ENCODE measurements at regions not wholly inside any gene's neighbourhood (a gene's known extent, or its start where the extent isn't known, plus 50 kb on each side); places are given as distances from the start of the nearest gene placed in this dataset.

DNA sequence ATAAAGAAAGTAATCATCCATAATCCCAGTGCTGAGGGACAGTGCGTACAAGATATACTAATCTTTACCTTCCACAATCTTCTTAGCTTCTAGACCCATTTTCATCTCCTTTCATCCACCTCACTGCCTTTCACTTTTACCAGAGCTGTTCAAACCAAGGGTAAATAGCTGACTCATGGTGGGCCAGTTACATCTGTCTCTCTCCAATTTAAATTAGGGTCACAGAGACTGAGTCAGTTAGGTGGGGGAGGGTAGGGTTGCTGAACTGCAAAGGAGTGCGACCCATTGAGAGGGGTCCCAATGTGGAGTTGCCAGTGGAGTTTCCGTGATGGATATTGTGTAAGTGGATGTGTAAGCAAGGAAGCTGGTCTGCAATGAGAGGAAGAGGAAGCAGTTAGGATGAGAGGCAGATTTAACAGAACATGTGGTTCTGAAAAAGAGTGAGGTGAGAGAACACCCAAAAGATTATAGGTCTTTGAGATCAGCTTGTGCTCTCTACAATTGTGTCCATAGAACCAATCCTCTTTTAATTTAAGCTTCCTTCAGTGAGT lies 83.5 kb downstream of the GP2 start:
- Histone ChIP-seq H3K27me3 (replicated peaks; ENCODE audit: insufficient read depth, low read depth, low read length, poor library complexity) (peaks cover 3% of the 10 kb centered on the region), H3K27ac (ENCODE audit: low read depth, low read length, poor library complexity, severe bottlenecking) (no peak overlapping the region), H3K9me3 (ENCODE audit: low read depth, low read length, poor library complexity, severe bottlenecking) (no peaks in the 10 kb centered on the region), H3K36me3 (ENCODE audit: insufficient read depth, low read length, poor library complexity, severe bottlenecking) (no peaks in the 10 kb centered on the region), H3K4me1 (ENCODE audit: insufficient read depth, low read length, poor library complexity, severe bottlenecking) (no peaks in the 10 kb centered on the region), H3K4me3 (ENCODE audit: low read depth, low read length, poor library complexity, severe bottlenecking) (no peak overlapping the region)
- POLR2A ChIA-PET (ENCODE audit: low non-redundant PET): no interaction called here
- no peak for TF ChIP-seq EZH2 (IDR thresholded peaks at IDR 0.05; ENCODE audit: borderline replicate concordance, low read depth, low read length, poor library complexity, severe bottlenecking)
- TF ChIP-seq, protein P1, sequence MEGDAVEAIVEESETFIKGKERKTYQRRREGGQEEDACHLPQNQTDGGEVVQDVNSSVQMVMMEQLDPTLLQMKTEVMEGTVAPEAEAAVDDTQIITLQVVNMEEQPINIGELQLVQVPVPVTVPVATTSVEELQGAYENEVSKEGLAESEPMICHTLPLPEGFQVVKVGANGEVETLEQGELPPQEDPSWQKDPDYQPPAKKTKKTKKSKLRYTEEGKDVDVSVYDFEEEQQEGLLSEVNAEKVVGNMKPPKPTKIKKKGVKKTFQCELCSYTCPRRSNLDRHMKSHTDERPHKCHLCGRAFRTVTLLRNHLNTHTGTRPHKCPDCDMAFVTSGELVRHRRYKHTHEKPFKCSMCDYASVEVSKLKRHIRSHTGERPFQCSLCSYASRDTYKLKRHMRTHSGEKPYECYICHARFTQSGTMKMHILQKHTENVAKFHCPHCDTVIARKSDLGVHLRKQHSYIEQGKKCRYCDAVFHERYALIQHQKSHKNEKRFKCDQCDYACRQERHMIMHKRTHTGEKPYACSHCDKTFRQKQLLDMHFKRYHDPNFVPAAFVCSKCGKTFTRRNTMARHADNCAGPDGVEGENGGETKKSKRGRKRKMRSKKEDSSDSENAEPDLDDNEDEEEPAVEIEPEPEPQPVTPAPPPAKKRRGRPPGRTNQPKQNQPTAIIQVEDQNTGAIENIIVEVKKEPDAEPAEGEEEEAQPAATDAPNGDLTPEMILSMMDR (conservative IDR thresholded peaks at IDR 0.05; ENCODE audit: low read depth, low read length): no peak
- no peak for DNase-seq (ENCODE audit: low spot score)
- BruUV-seq (replicated peaks): no TSS peak
- intact Hi-C loops (cut with micrococcal nuclease; ENCODE audit: unreplicated experiment): no loop called here
- CTCF ChIA-PET: no interaction called here

DNA sequence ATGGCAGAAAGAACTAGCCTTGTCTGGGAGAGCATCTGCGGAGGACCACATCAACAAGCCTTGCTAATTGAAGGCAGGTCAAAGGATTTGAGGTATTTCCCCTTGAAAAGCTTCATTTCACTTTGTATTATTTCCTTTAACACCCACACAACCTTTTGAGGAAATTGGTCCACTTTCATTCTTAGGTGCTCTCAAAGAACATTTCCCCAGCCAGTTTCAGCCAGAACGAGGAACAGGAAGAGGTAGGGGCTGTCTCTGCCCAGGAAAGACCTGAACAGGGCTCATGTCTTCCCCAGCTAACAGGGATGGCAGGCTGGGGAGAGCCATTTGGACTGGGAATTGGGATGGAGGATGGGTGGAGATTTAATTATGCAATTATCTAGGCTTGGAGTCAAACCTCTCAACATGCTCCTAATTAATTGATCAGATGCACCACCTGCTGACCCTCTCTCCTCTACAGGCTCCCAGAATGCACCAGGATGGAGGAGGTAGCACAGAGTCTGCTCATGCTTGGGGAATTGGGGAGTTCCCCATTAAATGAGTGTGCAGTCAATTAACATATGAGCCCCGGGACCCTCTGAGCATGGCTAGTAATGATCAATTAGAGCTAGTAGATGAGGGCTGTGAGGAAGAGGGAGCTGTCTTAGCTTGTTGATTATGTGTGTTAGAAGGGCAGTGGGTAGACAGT lies 84.6 kb downstream of the GP2 start:
- peaks cover 3% of the 10 kb centered on the region for H3K27me3 ChIP-seq (replicated peaks; ENCODE audit: insufficient read depth, low read depth, low read length, poor library complexity)
- no peaks in the 10 kb centered on the region for H3K4me1 ChIP-seq (ENCODE audit: insufficient read depth, low read length, poor library complexity, severe bottlenecking)
- H3K9me3 ChIP-seq (ENCODE audit: low read depth, low read length, poor library complexity, severe bottlenecking): no peaks in the 10 kb centered on the region
- ChIA-PET CTCF (no interaction called here), POLR2A (ENCODE audit: low non-redundant PET) (no interaction called here)
- no peaks in the 10 kb centered on the region for H3K36me3 ChIP-seq (ENCODE audit: insufficient read depth, low read length, poor library complexity, severe bottlenecking)
- intact Hi-C loops (cut with micrococcal nuclease; ENCODE audit: unreplicated experiment): no loop called here
- TF ChIP-seq, protein P1 (conservative IDR thresholded peaks at IDR 0.05; ENCODE audit: low read depth, low read length): no peak
- no peak for TF ChIP-seq EZH2 (IDR thresholded peaks at IDR 0.05; ENCODE audit: borderline replicate concordance, low read depth, low read length, poor library complexity, severe bottlenecking)
- no peak overlapping the region for H3K4me3 ChIP-seq (ENCODE audit: low read depth, low read length, poor library complexity, severe bottlenecking)
- no peak for DNase-seq (ENCODE audit: low spot score)
- no TSS peak for BruUV-seq (replicated peaks)
- H3K27ac ChIP-seq (ENCODE audit: low read depth, low read length, poor library complexity, severe bottlenecking): no peak overlapping the region

DNA sequence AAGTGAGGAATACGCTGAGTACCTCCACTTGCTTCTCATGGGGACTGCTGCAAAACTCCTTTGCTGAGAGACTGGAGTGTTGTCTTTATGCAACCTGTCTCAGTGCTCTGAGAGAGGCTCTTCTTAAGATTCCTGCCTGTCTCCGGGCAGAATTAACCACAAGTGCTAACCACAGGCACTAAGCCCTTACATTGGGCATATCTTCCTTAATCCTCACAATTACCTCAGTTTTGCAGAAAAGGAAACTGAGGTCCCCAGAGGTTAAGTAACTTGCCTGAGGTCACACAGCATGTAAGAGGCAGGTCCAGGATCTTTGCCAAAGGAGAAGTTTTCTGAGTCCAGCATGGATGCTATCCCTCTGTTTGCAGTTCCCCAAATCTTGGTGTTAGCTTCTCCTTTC lies 86.0 kb downstream of the GP2 start:
- ChIA-PET CTCF (no interaction called here), POLR2A (ENCODE audit: low non-redundant PET) (no interaction called here)
- intact Hi-C loops (cut with micrococcal nuclease; ENCODE audit: unreplicated experiment): no loop called here
- Histone ChIP-seq H3K4me1 (ENCODE audit: insufficient read depth, low read length, poor library complexity, severe bottlenecking) (no peaks in the 10 kb centered on the region), H3K27ac (ENCODE audit: low read depth, low read length, poor library complexity, severe bottlenecking) (no peak overlapping the region), H3K36me3 (ENCODE audit: insufficient read depth, low read length, poor library complexity, severe bottlenecking) (no peaks in the 10 kb centered on the region), H3K4me3 (ENCODE audit: low read depth, low read length, poor library complexity, severe bottlenecking) (no peak overlapping the region), H3K27me3 (replicated peaks; ENCODE audit: insufficient read depth, low read depth, low read length, poor library complexity) (peaks cover 5% of the 10 kb centered on the region), H3K9me3 (ENCODE audit: low read depth, low read length, poor library complexity, severe bottlenecking) (no peaks in the 10 kb centered on the region)
- no peak for DNase-seq (ENCODE audit: low spot score)
- TF ChIP-seq, protein P1 (conservative IDR thresholded peaks at IDR 0.05; ENCODE audit: low read depth, low read length): no peak
- TF ChIP-seq EZH2 (IDR thresholded peaks at IDR 0.05; ENCODE audit: borderline replicate concordance, low read depth, low read length, poor library complexity, severe bottlenecking): no peak
- BruUV-seq (replicated peaks): no TSS peak

All from A673 (cell line).